Breast epithelium (tissue), 4 donors: ENCODE measurements at regions not wholly inside any gene's neighbourhood (a gene's known extent, or its start where the extent isn't known, plus 50 kb on each side); places are given as distances from the start of the nearest gene placed in this dataset.

Experiments
- DNase-seq, 2 donors: peaks; one replicate each; pipeline ENCODE4 v3.0.0-alpha.2; 2019; ENCODE audit warnings: low spot score in 2 of 2
- H3K27ac ChIP-seq, 2 donors: fragments of 200-600 bp; sonication (generic) in 1 of 2; one replicate each; pipeline ENCODE4 v1.5.1; 2016 to 2019; ENCODE audit warnings: mild to moderate bottlenecking in 1 of 2
- H3K27me3 ChIP-seq, 2 donors: fragments of 200-600 bp; sonication (generic) in 1 of 2; one replicate each; pipeline versions ENCODE4 v1.5.1 to v1.6.0; 2017 to 2019; ENCODE audit warnings: control low read depth in 1 of 2, mild to moderate bottlenecking in 1 of 2
- H3K36me3 ChIP-seq: fragments of 200-600 bp; one replicate; pipeline ENCODE4 v1.5.1; 2019
- H3K4me1 ChIP-seq, 2 donors: fragments of 200-600 bp; sonication (generic); one replicate each; pipeline ENCODE4 v1.5.1; 2016 to 2019; ENCODE audit warnings: control low read depth in 1 of 2
- H3K4me3 ChIP-seq, 3 donors: fragments of 200-600 bp; sonication (generic); 1 replicate in 2 of 3; 2 replicates in 1 of 3; pipeline ENCODE4 v1.5.1; 2016 to 2019; ENCODE audit warnings: mild to moderate bottlenecking in 3 of 3, moderate library complexity in 2 of 3
- H3K9me3 ChIP-seq, 2 donors: fragments of 200-600 bp; sonication (generic) in 1 of 2; one replicate each; pipeline ENCODE4 v1.5.1; 2016 to 2019; ENCODE audit warnings: control low read depth in 1 of 2
- CTCF ChIP-seq, 3 donors: fragments of 450-650 bp; IDR thresholded peaks; one replicate each; pipeline ENCODE4 v1.5.1; 2016 to 2017; ENCODE audit warnings: antibody characterized with exemption in 3 of 3, mild to moderate bottlenecking in 3 of 3, moderate library complexity in 3 of 3
- POLR2A ChIP-seq: fragments of 450-650 bp; IDR thresholded peaks from one replicate; pipeline ENCODE4 v1.6.1; 2016; ENCODE audit warnings: antibody characterized with exemption, mild to moderate bottlenecking, moderate library complexity
- POLR2AphosphoS5 ChIP-seq, 3 donors: sonication (generic); formaldehyde crosslinking; IDR thresholded peaks; one replicate each; pipeline ENCODE4 v1.6.1; 2017; ENCODE audit warnings: antibody characterized with exemption in 3 of 3
- intact Hi-C: fragments of 100-400 bp; cut with DNase I; formaldehyde crosslinking; loops from one replicate; pipeline ENCODE4 v1.15.1; 2023; ENCODE audit warnings: low total_unique reads

- no peaks in the 10 kb centered on the region for H3K36me3 ChIP-seq
- no peak overlapping the region for H3K4me3 ChIP-seq
- no peaks in the 10 kb centered on the region for H3K9me3 ChIP-seq
- no peak for DNase-seq
- H3K27me3 ChIP-seq, result no peaks in the 10 kb centered on the region
- H3K4me1 ChIP-seq, result no peaks in the 10 kb centered on the region
- TF ChIP-seq CTCF (IDR thresholded peaks at IDR 0.05) (no peak), POLR2A (no peak), POLR2AphosphoS5 (IDR thresholded peaks at IDR 0.05) (no peak)
- H3K27ac ChIP-seq, result no peak overlapping the region
- intact Hi-C loops, result no loop called here
Observed at GRCh38 chr17:12485361-12485906, 180.3 kb upstream of the MYOCD start.

DNA sequence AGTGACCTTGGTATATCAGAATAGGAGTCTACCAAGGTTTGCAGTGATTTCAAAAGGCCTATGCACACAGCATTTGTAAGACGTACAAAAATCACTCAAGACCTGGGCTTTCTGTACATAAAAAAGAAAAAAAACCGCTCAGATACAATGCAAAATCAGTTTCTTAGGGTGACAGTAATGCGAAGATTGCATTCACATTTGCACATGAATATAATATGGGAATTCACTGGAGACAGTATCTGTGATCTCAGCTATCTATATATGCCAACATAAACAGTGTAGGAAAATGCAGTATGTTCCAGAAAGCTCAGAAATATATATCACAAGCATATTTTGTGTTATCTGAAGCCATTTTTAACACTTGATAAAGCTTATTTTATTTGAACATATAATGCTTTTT lies 176.4 kb upstream of the MYOCD start:
- TF ChIP-seq CTCF (IDR thresholded peaks at IDR 0.05), result no peak
- no peak for TF ChIP-seq POLR2A
- no peak for TF ChIP-seq POLR2AphosphoS5 (IDR thresholded peaks at IDR 0.05)
- intact Hi-C loops, result no loop called here

GRCh38 chr17:12492450-12492849 lies 173.2 kb upstream of the MYOCD start:
- H3K27ac ChIP-seq, result no peak overlapping the region

More for the DNA sequence above, 176.4 kb upstream of the MYOCD start:
- no peaks in the 10 kb centered on the region for H3K4me1 ChIP-seq
- no peaks in the 10 kb centered on the region for H3K9me3 ChIP-seq
- H3K36me3 ChIP-seq, result no peaks in the 10 kb centered on the region
- H3K4me3 ChIP-seq, result no peak overlapping the region
- DNase-seq, result no peak
- no peak overlapping the region for H3K27ac ChIP-seq
- H3K27me3 ChIP-seq, result no peaks in the 10 kb centered on the region

DNA sequence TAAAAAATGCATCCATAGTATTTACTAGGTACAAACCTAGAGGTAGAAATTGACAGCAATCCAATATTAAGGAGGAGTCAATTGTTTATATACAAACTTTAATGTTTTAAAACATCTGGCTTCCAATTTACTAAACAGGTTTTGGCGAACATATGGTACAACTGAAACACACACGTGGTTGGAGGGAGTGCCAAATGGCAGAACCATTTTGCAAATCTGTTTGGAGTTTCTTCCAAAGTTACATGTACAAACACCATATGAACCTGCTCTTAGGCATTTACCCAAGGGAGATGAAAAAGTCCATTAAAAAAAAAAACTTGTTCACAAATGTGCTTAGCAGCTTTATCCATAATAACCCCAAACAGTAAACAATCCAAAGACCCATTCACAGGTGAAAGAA lies 159.8 kb upstream of the MYOCD start:
- intact Hi-C loops, result no loop called here
- no peak overlapping the region for H3K27ac ChIP-seq
- DNase-seq, result no peak
- H3K4me3 ChIP-seq, result no peak overlapping the region
- no peaks in the 10 kb centered on the region for H3K4me1 ChIP-seq
- no peaks in the 10 kb centered on the region for H3K27me3 ChIP-seq
- TF ChIP-seq POLR2A, result no peak
- no peak for TF ChIP-seq CTCF (IDR thresholded peaks at IDR 0.05)
- no peak for TF ChIP-seq POLR2AphosphoS5 (IDR thresholded peaks at IDR 0.05)
- H3K36me3 ChIP-seq, result no peaks in the 10 kb centered on the region
- no peaks in the 10 kb centered on the region for H3K9me3 ChIP-seq

More at GRCh38 chr17:12492450-12492849, 173.2 kb upstream of the MYOCD start:
- intact Hi-C loops, result no loop called here
- no peaks in the 10 kb centered on the region for H3K27me3 ChIP-seq
- H3K4me3 ChIP-seq, result no peak overlapping the region
- H3K9me3 ChIP-seq, result no peaks in the 10 kb centered on the region
- H3K36me3 ChIP-seq, result no peaks in the 10 kb centered on the region
- H3K4me1 ChIP-seq, result no peaks in the 10 kb centered on the region
- TF ChIP-seq POLR2AphosphoS5 (IDR thresholded peaks at IDR 0.05) (no peak), POLR2A (no peak), CTCF (IDR thresholded peaks at IDR 0.05) (no peak)
- no peak for DNase-seq

DNA sequence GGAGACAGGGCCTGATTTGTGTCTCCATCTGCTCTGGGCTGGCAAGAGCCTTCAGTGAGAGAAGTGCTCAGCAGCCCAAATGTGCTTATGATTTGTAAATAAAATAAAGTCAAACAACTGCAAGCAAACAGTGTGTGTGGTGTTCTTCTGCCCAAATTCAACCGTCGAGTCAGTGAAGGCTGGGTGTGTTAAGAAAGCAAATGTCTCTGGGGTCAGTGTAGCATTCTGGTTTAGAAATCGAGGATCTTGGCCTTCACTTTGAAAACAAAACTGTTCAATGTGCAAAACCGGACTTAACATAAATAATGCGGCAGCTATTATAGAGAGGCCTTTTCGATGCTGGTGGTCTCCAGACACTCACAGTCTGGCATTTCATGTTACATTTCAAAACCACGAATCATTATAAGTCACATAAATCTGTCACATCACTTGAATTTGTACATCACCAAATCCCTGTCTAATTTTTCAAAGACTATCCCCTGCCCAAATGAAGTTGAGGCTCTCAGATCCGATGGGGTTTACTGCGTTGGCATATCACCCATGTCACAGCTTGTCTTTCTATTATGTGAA lies 158.6 kb upstream of the MYOCD start:
- no peaks in the 10 kb centered on the region for H3K36me3 ChIP-seq
- intact Hi-C loops, result no loop called here
- H3K4me3 ChIP-seq, result no peak overlapping the region
- no peaks in the 10 kb centered on the region for H3K9me3 ChIP-seq
- H3K27me3 ChIP-seq, result no peaks in the 10 kb centered on the region
- TF ChIP-seq CTCF (IDR thresholded peaks at IDR 0.05) (no peak), POLR2A (no peak), POLR2AphosphoS5 (IDR thresholded peaks at IDR 0.05) (no peak)
- H3K4me1 ChIP-seq, result no peaks in the 10 kb centered on the region
- no peak for DNase-seq
- no peak overlapping the region for H3K27ac ChIP-seq
